A204.1 (cell line): ENCODE measurements at regions not wholly inside any gene's neighbourhood (a gene's known extent, or its start where the extent isn't known, plus 50 kb on each side); places are given as distances from the start of the nearest gene placed in this dataset.
A peak's percentile ranks its signal among the peaks of the same experiment; 100 is the strongest.

Source experiments
- FAIRE-seq: peaks from 2 replicates; lab custom pipeline; 2012; peaks lifted over from hg19 to GRCh38; lab: Jason Lieb, UNC

DNA sequence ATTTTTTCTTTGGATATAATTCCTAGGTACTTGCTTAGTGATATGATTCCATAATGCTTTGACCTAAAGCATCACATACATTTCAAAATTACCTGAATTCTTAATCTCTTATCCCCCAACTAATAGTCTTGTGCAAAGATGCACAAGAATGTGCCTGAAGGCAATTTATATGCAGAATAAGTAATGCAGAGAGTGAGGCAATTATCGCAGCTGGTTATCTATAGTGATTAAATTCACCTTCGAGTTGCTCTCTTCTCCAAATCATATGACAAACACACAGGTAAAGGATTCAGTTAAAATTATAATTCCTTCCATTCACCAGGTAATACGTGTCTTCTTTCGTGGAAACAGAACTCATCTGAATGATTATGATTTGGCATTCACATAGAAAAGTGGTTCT is 717.3 kb downstream of the MRPL39 start:
- FAIRE-seq = no peak

DNA sequence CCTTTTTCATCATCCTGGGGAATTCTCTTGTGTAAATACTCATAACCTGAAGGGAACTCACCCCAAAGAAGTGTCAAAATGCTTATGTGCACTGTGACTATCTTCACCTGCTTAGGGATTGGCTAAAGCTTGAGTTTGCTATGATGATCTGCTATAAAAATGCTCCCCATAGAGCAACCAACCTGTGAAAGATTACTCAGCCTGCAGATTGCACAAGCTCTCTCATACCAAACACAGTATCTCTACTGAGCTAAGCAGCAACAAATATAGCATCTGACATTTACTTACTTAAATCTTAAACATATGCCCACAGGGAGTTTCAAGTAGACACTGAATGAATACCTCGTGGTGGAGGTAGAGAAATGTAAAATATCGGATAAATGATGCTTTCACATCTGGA is 725.8 kb downstream of the MRPL39 start:
- FAIRE-seq = no peak

DNA sequence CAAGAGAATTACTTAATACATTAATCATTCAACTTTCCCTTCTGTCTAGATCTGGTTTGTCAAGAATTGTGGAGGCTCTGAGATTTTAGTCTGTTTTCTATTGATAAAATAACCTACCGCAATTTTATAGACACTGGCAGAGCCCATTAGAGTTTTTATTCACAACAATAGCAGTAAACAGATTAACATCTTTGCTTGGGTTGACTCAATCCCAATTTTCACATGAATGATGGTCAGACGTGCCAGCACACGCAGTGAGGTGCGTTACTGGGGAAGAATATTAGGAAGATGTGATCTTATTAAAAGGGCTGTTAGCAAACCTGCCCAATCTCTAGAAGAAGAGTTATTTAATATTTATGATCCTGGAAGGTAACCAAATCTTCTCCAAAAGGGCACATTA is 736.6 kb downstream of the MRPL39 start:
- no peak for FAIRE-seq

DNA sequence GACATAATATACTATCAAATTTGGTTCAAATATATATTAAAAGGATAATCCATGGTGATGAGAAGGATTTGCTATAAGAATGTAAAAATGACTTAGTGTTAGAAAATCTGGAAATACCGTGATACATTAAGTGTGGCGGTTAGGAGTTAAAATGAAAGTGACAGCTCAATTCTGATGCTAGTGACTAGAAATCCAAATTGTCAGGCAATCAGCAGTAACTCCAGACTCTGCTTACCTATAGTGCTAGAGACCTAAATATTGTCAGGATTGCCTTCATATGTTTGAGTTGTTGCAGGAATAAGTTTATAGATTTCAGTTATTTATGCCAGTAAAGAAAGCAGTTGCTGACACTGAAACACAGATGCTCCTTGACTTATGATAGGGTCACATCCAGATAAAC is 737.4 kb downstream of the MRPL39 start:
- no peak for FAIRE-seq

DNA sequence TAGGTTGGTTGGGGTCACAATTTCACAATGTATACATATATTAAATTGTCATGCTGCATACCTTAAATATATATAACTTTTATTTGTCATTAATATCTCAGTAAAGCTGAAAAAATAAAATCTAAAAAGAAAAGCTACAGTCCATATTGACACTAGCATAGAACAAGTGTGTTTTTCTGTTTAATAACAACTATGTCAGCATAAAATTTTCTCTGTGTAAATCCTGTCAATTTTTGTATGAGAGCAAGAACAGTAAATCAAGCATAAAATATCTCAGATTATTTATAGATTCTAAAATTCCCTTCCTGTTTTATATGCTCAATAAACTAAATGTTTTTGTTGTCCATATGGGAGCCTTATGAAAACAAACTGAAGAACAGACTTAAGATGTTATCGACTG is 739.2 kb downstream of the MRPL39 start:
- FAIRE-seq = no peak

DNA sequence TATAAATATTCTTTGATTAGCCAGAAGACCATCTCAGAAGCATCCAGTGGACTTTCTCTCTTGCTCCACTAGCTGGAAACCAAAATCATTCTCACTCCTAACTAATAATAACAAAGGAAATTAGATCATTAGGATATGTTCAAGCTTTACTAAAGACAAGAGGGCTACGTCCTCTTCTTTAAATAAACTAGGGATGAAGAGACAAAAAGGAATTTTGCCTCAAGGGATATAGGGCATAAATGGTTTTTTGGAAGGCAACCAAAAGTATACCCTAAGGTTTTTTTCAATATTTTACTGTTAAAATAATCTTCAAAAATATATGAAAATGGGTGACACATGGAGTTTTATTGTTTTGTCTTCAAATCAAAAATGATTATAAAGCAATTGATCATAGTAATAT is 745.8 kb downstream of the MRPL39 start:
- FAIRE-seq = no peak

DNA sequence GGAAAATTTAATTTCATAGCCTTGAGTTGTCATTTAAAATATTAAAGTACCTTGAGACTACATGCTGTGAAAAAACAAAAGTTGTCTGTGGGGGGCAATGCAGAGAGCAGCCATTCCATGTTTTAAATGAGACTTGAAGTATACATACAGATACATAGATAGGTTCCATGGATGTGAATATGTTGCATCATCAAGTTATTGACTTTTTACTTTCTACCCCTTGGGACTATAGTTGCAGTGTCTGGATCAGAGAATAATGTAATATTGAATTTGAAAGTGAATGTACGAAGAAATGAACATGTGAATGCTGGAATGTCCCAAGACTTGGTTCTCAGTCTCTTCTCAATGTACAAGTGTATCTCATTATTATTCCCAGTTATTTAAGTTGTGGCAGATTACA is 751.0 kb downstream of the MRPL39 start:
- no peak for FAIRE-seq

DNA sequence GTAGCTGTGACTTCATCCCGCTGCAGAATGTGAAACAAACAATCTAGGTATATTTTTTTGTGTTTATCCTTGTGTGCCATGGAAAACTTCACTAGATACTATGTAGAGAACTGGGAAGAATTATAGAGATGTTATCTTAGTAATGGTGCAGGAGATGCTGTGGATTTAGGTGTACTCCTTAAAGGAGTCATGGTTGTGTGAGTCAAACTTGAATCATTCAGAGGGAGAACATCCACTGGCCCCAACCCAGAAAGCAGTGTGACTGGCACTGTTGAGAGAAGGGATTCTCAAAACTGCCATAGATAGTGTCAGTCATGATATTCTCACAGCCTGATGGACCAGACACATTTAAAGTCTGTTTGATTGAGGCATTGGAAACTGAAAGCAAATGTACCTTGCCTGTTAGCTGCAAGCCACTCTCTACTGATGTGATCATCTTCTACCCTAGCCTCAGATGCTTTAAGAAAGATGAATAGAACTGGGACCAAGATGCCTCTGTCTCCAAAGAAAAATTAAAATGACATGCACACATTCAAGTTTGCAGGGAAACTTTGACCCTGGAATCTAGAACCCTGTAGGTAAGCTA is 754.6 kb downstream of the MRPL39 start:
- no peak for FAIRE-seq

DNA sequence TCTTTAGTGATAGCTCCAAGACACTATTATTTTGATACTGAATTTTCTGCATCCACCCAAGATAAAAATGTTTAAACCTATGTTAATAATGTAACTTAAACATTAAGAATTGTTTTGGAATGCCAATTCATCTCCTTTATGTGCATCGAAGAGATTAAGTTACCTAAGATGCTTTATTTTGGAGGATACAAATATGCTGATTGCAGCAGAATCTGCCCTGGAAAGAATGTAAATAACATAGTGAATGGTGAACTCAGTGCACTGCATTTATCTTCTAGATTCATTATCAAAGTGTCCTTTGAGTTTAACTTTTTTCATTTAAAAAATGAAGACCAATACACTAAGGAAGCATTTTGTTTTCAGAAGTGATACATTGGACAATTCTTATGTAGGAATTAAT is 757.2 kb downstream of the MRPL39 start:
- FAIRE-seq = no peak

DNA sequence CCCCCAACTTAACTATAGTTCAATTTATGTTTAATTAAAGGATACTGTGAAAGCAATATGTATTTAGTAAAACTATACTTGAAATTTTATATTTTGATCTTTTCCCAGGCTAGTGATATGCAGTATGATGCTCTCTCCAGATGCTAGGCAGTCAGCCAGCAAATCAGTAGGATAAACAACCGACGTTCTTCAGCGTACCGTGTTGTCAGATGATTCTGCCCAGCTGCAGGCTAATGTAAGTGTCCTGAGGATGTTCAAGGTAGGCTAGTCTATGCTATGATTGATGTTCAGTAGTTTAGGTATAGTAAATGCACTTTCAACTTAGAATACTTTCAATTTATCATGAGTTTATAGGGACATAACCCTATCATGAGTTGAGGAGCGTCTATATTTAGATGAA is 762.6 kb downstream of the MRPL39 start:
- no peak for FAIRE-seq

DNA sequence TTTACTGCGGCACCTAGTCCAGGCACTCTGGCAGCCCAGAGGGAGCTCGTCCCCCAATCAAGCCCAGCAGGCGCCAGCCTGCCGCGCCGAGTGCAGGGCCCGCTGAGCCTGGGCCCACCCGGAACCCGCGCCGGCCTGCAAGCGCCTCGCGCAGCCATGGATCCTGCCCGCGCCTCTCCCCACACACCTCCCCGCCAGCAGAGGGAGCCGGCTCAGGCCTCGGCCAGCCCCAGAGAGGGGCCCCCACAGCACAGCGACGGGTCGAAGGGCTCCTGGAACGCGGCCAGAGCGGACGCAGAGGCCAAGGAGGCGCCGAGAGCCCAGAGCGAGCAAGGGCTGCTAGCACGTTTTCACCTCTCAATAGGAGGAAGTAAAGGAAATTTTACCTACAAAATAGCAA is 767.0 kb downstream of the MRPL39 start:
- no peak for FAIRE-seq

DNA sequence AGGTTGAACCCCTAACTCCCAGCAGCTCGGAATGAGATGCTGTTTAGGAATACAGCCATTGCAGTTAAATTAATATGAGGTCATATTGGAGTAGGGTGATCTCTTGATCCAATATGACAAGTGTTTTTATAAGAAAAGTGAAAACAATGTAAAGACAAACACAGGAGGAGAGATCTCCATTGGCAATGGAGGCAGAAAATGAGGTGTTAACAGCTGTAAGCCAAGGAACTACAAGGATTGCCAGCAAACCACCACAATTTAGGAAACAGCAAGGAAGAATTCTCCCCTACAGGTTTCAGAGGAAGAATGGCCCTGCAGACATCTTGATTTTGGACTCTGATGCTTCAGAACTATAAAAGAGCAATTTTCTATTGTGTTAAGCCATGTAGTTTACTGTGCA is 774.3 kb downstream of the MRPL39 start:
- FAIRE-seq = no peak

DNA sequence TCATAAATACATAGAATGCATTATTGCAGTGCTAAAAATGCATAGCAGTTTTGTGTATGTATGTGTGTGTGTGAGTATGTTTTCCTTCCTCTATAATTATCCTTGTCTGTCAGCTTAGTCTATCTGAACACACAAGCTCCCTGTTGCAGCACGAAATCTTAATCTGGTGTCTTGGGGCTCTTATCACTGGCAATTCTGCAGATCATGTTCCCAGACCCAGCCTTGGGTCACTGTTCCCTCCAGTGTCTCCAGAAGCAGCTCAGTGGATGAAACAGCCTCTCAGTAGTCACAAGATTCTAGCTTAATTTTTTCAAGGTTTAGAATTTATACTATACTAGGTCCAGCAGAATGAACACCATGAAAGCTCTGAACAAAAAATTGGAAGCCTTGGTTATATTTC is 777.9 kb downstream of the MRPL39 start:
- FAIRE-seq = no peak

DNA sequence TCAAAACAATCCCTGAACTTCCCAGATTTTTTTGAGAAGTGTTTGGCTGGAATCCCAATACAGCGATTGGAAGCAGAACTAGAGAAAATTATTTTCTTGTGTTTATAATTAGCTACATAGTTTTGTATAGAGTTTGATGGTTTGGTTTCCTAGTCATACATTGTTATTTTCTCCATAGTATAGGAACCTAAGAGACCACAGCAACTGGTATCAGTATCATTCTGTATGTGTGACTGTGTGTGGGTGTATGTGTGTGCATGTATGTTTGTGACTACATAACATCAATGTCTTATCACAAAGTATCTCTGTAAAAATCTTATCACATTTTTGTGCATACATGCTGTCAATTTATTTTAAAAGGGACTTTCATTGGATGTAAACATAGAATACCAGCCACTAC is 780.5 kb downstream of the MRPL39 start:
- FAIRE-seq = no peak

DNA sequence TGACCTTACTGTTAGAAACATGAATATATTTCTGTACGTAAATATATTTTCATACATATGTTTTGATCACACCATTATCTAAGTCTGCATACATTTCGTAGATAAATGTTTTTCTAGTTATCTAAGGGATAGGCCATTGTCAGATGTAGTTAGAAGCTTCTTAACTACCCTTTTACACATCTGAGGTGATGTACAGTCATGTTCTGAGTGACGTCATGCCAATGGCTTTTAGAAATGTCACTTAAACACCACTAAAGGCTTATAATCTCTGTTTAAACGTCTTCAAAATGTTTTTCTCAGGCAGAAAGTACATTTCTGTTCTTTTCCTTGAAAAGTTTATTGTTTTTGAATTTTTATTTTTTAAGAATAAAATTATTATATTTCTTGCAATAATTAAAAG is 781.9 kb downstream of the MRPL39 start:
- FAIRE-seq = no peak

DNA sequence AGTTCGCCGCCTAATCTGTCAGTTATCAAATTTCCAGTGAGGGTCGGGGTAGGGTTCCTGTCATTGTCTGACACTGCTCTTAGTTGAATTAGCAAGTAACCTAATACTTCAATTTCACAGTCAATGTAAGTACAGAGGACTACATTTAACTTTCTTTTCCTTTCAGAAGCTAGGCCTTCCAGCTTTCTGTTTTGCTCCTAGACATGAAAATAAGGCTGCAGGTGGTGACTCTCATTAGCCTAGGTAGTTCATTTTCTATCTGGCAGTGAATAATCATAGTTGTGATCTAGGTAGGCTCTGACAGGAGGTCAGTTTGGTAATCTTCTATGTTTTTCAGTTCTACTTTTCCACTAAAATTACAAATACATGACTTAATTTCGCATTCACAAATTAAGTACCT is 783.1 kb downstream of the MRPL39 start:
- no peak for FAIRE-seq

DNA sequence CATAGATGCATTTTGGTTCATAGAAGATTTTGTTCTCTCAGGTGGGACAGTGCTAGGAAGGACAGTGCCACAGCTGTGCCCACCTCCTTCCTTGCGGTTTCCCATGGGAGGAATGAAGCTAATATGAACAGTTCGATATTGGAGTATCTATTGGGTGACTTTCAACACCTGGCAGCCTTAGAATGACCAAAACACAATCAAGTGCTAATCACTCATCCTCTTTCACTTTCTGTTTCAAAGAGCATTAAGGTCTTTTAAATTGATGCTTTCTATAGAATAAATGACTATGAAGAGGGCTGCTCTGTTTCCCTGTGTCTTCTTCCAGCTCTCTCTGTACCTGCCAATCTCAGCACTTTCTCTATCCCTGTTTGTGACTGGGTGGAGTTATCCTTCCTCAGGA is 784.0 kb downstream of the MRPL39 start:
- FAIRE-seq = no peak

DNA sequence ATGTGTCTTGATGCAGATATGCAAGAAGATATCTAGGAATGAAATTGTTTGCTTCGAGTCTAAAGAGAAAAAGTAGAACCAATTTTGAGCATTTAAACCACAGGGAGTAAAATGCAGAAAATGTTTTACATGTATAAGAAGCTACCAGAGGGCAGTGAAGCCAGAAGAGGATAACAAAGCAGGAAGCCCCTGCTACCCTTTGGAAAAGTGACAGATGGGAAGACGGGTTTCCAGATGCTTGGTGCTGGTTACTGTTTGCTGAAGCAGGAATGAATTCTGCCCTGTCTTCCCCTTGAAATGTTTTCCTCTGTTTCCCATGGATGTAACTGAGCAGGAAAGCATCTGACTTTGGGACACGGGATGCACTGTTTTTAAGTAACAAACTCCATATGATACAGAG is 822.2 kb downstream of the MRPL39 start:
- no peak for FAIRE-seq

DNA sequence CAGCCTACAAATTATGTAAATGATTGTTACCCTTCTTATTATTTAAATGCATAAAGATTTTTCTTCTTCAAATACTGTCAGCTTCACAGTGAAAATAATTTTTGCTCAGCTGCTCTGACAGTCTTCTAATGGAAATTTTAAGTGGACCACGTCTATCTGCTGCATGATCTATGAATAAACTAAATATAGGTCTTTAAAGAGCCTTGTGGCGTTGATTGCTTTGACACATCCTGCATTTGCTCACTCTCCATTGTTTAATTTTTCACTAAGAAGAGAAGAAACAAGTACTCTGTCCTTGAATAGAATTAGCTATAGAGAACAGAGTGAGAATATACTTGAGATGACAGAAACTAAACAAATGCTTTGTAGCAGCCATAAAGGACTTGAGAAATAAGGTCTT is 826.1 kb downstream of the MRPL39 start:
- no peak for FAIRE-seq

DNA sequence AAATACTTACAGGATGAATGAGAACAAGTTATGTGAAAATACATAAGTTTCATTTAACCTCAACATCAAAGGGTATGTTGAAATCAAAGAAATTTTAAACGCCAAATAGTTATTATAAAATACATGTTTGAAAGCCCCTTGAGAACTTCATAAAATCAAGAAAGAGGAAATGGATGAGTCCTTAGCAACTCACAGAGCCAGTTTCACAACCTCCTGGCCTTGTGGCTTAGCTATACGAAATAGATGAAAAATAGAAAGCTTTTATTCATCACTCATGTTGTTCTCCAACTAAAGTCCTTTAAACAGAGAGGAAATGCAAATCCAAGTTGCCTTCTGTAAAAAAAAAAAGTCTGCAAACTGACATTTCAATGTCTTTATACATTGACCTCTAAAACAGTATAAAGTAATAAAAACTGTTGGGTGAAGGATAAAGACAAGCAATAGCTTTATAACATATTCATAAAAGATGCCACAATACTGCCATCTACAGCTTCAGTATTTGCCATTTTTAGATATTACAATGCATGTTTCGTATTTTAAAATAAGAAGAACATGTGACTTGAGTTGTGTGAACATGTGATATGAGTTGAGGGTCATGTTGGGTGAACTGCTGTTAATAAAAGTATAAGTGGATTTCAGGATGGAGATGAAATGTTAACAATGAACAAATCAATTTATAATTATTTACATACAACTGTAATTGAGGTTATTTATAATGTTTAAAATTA is 847.8 kb downstream of the MRPL39 start:
- peak; percentile 80 for FAIRE-seq

DNA sequence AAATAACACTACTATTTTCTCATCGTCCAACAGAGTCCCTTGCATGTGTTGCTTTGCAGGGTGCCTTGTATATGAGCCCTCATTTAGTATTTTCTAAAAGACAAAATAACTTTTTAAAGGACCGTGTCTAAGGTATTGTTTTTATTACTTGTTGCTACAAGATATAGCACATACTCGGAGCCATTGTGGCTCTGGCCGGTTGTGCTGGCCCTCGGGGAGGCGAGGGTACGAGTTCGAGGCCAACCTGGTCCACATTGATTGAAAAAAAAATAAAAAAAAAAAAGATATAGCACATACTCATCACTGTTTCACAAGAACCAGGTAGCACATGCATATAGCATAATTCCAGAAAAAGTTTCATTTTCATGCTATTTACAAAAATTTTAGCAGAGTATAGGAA is 869.2 kb downstream of the MRPL39 start:
- no peak for FAIRE-seq

DNA sequence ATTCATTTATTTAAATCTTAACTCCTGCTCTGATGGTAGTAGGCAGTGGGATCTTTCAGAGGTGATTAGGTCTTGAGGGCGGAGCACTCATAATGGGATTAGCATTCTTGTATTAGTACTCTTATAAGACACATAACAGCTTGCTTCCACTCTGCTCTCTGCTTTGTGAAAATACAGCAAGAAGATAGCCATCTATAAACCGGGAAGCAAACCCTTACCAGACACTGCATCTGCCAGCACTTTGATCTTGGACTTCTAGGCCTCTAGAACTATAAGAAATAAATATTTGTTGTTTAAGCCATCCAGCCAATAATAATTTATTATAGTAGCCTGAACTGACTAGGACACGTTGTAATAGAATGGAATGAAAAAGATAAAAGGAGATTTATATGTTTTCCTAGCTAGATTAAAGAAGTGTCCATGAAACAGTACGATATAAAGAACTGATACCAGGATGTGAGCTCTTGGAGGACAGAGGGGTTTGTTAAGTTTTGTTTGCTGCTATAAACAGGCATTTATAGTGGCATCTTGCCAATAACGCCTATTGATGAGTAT is 869.9 kb downstream of the MRPL39 start:
- no peak for FAIRE-seq

DNA sequence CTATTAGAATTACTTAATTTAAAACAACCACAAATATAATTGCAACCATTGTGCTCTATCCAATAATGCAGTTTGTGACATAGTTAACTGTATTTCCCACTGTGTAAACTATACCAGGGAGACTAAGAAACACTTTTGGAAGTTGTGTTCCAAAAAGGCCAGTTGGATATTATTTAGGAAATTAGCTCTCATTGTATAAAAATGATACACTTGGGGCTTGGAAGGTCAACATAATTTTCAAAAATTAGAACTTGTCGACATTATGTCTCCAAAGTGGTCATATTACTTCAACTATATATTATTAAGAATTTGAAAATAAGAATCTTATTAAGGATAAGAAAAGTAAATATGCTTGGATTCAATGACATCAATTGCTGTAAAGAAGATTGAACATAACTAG is 876.6 kb downstream of the MRPL39 start:
- no peak for FAIRE-seq

DNA sequence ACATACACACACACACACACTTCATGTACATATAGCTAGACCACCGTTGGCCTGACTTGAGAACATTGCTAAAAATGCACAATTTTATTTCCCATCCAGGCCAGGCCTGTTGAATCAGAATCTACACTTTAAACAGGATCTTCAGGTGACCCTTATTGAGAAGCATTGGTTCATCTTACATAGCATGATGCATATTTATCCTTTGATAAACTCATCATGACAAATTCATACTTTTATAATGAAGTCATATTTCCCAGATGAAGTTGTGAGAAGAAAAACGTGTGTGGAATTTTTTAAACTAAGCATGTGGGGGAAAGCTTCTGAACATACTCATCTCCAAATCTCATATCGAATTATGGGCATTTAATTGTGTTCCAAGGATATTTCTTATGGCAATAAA is 877.7 kb downstream of the MRPL39 start:
- FAIRE-seq = no peak
